Left lung (tissue), 4 donors: ENCODE measurements at regions not wholly inside any gene's neighbourhood (a gene's known extent, or its start where the extent isn't known, plus 50 kb on each side); places are given as distances from the start of the nearest gene placed in this dataset.
A peak's percentile ranks its signal among the peaks of the same experiment; 100 is the strongest.

Experiments
- ATAC-seq: fragments of 200-7000 bp; cut with Tn5 transposase; one replicate; pipeline ENCODE4 v1.9.1; 2020; ENCODE audit warnings: moderate library complexity
- DNase-seq, 4 donors: peaks; one replicate each; pipeline ENCODE4 v3.0.0-alpha.2; 2013 to 2020
- H3K27ac ChIP-seq, 2 donors: fragments of 200-600 bp; sonication (generic) in 1 of 2; one replicate each; pipeline versions ENCODE4 v1.5.0 to v1.8.0; 2020 to 2021
- H3K27me3 ChIP-seq, 2 donors: fragments of 200-600 bp; sonication (generic) in 1 of 2; one replicate each; pipeline versions ENCODE4 v1.5.0 to v1.8.0; 2020 to 2021
- H3K36me3 ChIP-seq, 2 donors: fragments of 200-600 bp; sonication (generic) in 1 of 2; one replicate each; pipeline versions ENCODE4 v1.5.0 to v1.8.0; 2020 to 2021
- H3K4me1 ChIP-seq, 2 donors: fragments of 200-600 bp; one replicate each; pipeline ENCODE4 v1.8.0; 2021
- H3K4me3 ChIP-seq, 2 donors: fragments of 200-600 bp; sonication (generic) in 1 of 2; one replicate each; pipeline versions ENCODE4 v1.5.0 to v1.8.0; 2020 to 2021; ENCODE audit warnings: mild to moderate bottlenecking in 1 of 2
- H3K9me3 ChIP-seq, 2 donors: fragments of 200-600 bp; sonication (generic) in 1 of 2; one replicate each; pipeline versions ENCODE4 v1.5.0 to v1.8.0; 2020 to 2021
- intact Hi-C, 2 donors: fragments of 100-400 bp; cut with DNase I; formaldehyde crosslinking; loops; one replicate each; pipeline versions ENCODE4 v1.11.2 to v1.14.2; 2022
- TF ChIP-seq, protein P1 (sequence below), 2 donors: fragments of 200-600 bp; sonication (generic) in 1 of 2; IDR thresholded peaks; one replicate each; pipeline versions ENCODE4 v1.5.0 to v1.8.0; 2021; ENCODE audit warnings: antibody characterized with exemption in 2 of 2
- donor health status: DM: no; HTN: yes; CAD: no.
- donor health status: DM: no; HTN: no; CAD: no.

GRCh38 chr18:4987452-4988405 is 209.3 kb downstream of the AKAIN1 start:
- H3K9me3 ChIP-seq: peaks cover 0 to 29% of the 10 kb centered on the region in 2 donors
- no peaks in the 10 kb centered on the region for H3K36me3 ChIP-seq
- H3K4me3 ChIP-seq: no peak overlapping the region
- H3K27ac ChIP-seq: no peak overlapping the region
- ATAC-seq (no peak), DNase-seq (peak in 1 of 4 donors; percentile 29)
- intact Hi-C loops: no loop called here
- no peaks in the 10 kb centered on the region for H3K4me1 ChIP-seq
- TF ChIP-seq, protein P1, sequence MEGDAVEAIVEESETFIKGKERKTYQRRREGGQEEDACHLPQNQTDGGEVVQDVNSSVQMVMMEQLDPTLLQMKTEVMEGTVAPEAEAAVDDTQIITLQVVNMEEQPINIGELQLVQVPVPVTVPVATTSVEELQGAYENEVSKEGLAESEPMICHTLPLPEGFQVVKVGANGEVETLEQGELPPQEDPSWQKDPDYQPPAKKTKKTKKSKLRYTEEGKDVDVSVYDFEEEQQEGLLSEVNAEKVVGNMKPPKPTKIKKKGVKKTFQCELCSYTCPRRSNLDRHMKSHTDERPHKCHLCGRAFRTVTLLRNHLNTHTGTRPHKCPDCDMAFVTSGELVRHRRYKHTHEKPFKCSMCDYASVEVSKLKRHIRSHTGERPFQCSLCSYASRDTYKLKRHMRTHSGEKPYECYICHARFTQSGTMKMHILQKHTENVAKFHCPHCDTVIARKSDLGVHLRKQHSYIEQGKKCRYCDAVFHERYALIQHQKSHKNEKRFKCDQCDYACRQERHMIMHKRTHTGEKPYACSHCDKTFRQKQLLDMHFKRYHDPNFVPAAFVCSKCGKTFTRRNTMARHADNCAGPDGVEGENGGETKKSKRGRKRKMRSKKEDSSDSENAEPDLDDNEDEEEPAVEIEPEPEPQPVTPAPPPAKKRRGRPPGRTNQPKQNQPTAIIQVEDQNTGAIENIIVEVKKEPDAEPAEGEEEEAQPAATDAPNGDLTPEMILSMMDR (IDR thresholded peaks at IDR 0.05): no peak
- no peaks in the 10 kb centered on the region for H3K27me3 ChIP-seq

GRCh38 chr18:4986677-4987076 is 210.4 kb downstream of the AKAIN1 start:
- intact Hi-C loops: no loop called here
- Histone ChIP-seq H3K27ac (no peak overlapping the region), H3K27me3 (no peaks in the 10 kb centered on the region), H3K4me1 (no peaks in the 10 kb centered on the region), H3K36me3 (no peaks in the 10 kb centered on the region), H3K9me3 (peaks cover 0 to 29% of the 10 kb centered on the region in 2 donors), H3K4me3 (no peak overlapping the region)
- DNase-seq (peak in 1 of 4 donors; percentile 51), ATAC-seq (no peak)
- TF ChIP-seq, protein P1 (IDR thresholded peaks at IDR 0.05): no peak

GRCh38 chr18:4986066-4986465 is 211.0 kb downstream of the AKAIN1 start:
- Histone ChIP-seq H3K27ac (no peak overlapping the region), H3K27me3 (no peaks in the 10 kb centered on the region), H3K4me1 (no peaks in the 10 kb centered on the region), H3K4me3 (no peak overlapping the region), H3K36me3 (no peaks in the 10 kb centered on the region), H3K9me3 (peaks cover 0 to 33% of the 10 kb centered on the region in 2 donors)
- TF ChIP-seq, protein P1 (IDR thresholded peaks at IDR 0.05): no peak
- DNase-seq: no peak
- intact Hi-C loops: no loop called here
- ATAC-seq: no peak

DNA sequence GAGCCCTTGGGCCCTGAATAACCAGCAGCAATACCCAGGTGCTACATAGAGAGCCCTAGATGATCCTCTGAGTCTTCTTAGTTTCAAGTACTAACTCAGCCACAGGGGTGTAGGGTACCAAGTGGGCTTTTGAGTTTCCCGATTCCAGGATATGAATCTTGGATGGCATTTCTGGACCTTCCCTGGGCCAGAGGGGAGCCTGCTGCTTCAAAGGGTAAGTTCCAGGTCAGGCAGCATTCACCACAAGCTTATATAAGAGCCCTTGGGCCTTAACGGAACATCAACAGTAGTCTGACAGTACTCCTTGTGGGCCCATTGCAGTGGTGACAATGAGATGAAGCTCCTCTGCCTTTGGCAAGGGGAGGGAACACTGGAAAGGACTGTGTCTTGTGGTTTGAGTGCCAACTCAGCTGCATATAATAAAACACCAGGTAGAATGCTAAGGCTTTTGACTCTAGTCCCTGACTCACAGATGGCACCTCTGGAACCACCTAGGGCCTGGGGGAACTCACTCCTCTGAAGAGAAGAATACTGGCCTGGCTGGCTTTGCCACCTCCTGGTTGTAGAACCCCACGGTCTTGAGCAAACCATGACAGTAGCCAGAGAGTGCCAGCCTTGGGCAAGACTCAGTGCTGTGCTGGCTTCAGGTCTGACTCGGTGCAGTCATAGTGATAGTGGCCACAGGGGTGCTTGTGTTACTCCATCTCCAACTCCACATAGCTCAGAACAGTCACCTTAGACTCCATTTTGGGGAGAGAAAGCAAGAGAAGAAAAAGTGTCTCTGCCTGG is 235.7 kb downstream of the AKAIN1 start:
- no peaks in the 10 kb centered on the region for H3K36me3 ChIP-seq
- intact Hi-C loops: no loop called here
- ATAC-seq: no peak

More for the DNA sequence above, 235.7 kb downstream of the AKAIN1 start:
- no peaks in the 10 kb centered on the region for H3K4me1 ChIP-seq
- H3K27me3 ChIP-seq: no peaks in the 10 kb centered on the region
- TF ChIP-seq, protein P1 (IDR thresholded peaks at IDR 0.05): no peak
- H3K9me3 ChIP-seq: peaks cover 0 to 40% of the 10 kb centered on the region in 2 donors
- H3K4me3 ChIP-seq: no peak overlapping the region
- no peak overlapping the region for H3K27ac ChIP-seq
- no peak for DNase-seq
